ENCODE measurements at regions not wholly inside any gene's neighbourhood (a gene's known extent, or its start where the extent isn't known, plus 50 kb on each side); places are given as distances from the start of the nearest gene placed in this dataset.
A peak's percentile ranks its signal among the peaks of the same experiment; 100 is the strongest.

DNA sequence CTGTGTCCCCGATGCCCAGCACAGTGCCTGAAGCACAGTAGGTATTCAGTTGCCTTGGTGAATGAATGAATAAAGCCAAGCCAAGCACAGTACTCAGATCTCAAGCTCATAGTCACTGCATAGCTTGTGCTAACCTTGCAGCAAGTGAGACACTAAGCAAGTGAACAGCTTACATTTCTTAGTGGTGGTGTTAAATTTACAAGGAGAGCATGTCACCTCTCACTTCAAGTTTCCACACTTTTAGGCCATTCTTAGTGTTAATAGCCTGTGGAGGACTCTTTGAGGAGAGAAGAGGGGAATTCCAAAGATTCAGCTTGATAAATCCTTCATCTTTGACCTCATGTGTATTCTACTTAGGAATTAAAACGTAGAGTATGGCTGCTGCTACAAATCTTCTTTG lies 104.7 kb downstream of the C9orf152 start:
- peaks cover 18% of the 10 kb centered on the region for H3K36me3 ChIP-seq (replicated peaks)
- H3K27me3 ChIP-seq (replicated peaks) = no peaks in the 10 kb centered on the region
- in situ Hi-C loops (cut with HindIII; ENCODE audit: low pct_ligation_motif_present, low sequenced_read_pairs) = no loop called here
- TF ChIP-seq CTCF (IDR thresholded peaks at IDR 0.05; ENCODE audit: low read depth, low read length, missing control alignments) = no peak
- no peak overlapping the region for H3K4me3 ChIP-seq (ENCODE audit: low read depth, low read length)
- no peak overlapping the region for H3K27ac ChIP-seq
- DNase-seq = no peak

- peak; percentile 46 for DNase-seq
Measured at GRCh38 chr9:110104261-110104809, 103.6 kb downstream of the C9orf152 start.

GRCh38 chr9:110105107-110105506 lies 102.9 kb downstream of the C9orf152 start:
- in situ Hi-C loops (cut with HindIII; ENCODE audit: low pct_ligation_motif_present, low sequenced_read_pairs) = no loop called here
- peak; percentile 63 for DNase-seq

More at GRCh38 chr9:110104261-110104809, 103.6 kb downstream of the C9orf152 start:
- no peak for TF ChIP-seq CTCF (IDR thresholded peaks at IDR 0.05; ENCODE audit: low read depth, low read length, missing control alignments)
- H3K36me3 ChIP-seq (replicated peaks) = peaks cover 14% of the 10 kb centered on the region
- no peak overlapping the region for H3K4me3 ChIP-seq (ENCODE audit: low read depth, low read length)
- peak overlapping the region; percentile 70 for H3K27ac ChIP-seq
- in situ Hi-C loops (cut with HindIII; ENCODE audit: low pct_ligation_motif_present, low sequenced_read_pairs) = no loop called here
- no peaks in the 10 kb centered on the region for H3K27me3 ChIP-seq (replicated peaks)

DNA sequence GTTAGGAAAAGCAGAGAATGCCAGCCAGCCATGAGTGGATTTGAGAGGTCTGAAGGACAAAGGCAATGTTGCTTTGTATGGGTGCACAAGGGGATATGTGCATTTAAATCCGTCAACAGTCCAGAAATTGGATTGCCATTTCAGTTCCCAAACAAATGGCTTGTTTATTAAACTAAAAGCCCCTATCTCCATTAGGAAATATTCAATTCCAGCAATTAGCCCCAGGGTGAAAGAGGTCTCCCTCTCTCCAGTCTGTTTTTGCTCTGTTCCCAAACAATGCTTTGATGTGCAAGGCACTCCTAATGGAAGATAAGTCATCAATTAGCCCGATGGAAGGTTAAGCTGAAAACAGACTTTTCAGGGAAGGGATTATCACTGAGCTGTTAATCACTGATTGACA lies 101.3 kb downstream of the C9orf152 start:
- Histone ChIP-seq H3K27me3 (replicated peaks) (no peaks in the 10 kb centered on the region), H3K4me3 (ENCODE audit: low read depth, low read length) (no peak overlapping the region), H3K27ac (no peak overlapping the region), H3K36me3 (replicated peaks) (peaks cover 10% of the 10 kb centered on the region)
- no peak for TF ChIP-seq CTCF (IDR thresholded peaks at IDR 0.05; ENCODE audit: low read depth, low read length, missing control alignments)
- DNase-seq = no peak
- in situ Hi-C loops (cut with HindIII; ENCODE audit: low pct_ligation_motif_present, low sequenced_read_pairs) = no loop called here

More at GRCh38 chr9:110105107-110105506, 102.9 kb downstream of the C9orf152 start:
- Histone ChIP-seq H3K4me3 (ENCODE audit: low read depth, low read length) (no peak overlapping the region), H3K36me3 (replicated peaks) (peaks cover 14% of the 10 kb centered on the region), H3K27ac (peak overlapping the region; percentile 70), H3K27me3 (replicated peaks) (no peaks in the 10 kb centered on the region)
- no peak for TF ChIP-seq CTCF (IDR thresholded peaks at IDR 0.05; ENCODE audit: low read depth, low read length, missing control alignments)

- H3K4me3 ChIP-seq (ENCODE audit: low read depth, low read length) = no peak overlapping the region
- no peak for DNase-seq
- H3K36me3 ChIP-seq (replicated peaks) = peaks cover 6% of the 10 kb centered on the region
- H3K27ac ChIP-seq = no peak overlapping the region
- in situ Hi-C loops (cut with HindIII; ENCODE audit: low pct_ligation_motif_present, low sequenced_read_pairs) = no loop called here
- H3K27me3 ChIP-seq (replicated peaks) = no peaks in the 10 kb centered on the region
- no peak for TF ChIP-seq CTCF (IDR thresholded peaks at IDR 0.05; ENCODE audit: low read depth, low read length, missing control alignments)
Measured at GRCh38 chr9:110109333-110110092, 98.4 kb downstream of the C9orf152 start.
